Activated naive CD4-positive, alpha-beta T cell treated with anti-CD3 and anti-CD28 coated beads, Interleukin-2, amount 10 ng/mL, durations not matched to agents 7 days and 5 days (primary cell): ENCODE measurements at regions not wholly inside any gene's neighbourhood (a gene's known extent, or its start where the extent isn't known, plus 50 kb on each side); places are given as distances from the start of the nearest gene placed in this dataset.
"Not testable (repeated sequence)": the region's sequence is repeated elsewhere in the genome, so short reads cannot be mapped to it uniquely, and the experiment has no call there.

Source experiments
- CTCF ChIA-PET: fragments of 350-600 bp; sonication (Branson Sonifier 250); formaldehyde crosslinking; loops from one replicate; lab custom pipeline; 2021; ENCODE audit warnings: antibody characterized with exemption; lab: Charles Lee
- DNase-seq: peaks from one replicate; pipeline ENCODE4 v3.0.0-alpha.2; 2020
- H3K27ac Mint-ChIP-seq: one replicate; pipeline ENCODE4 v1.8.0; 2021; ENCODE audit warnings: mild to moderate bottlenecking, moderate library complexity, mixed read lengths
- H3K27me3 Mint-ChIP-seq: one replicate; pipeline ENCODE4 v1.8.0; 2021; ENCODE audit warnings: mild to moderate bottlenecking, mixed read lengths
- H3K36me3 Mint-ChIP-seq: one replicate; pipeline ENCODE4 v1.8.0; 2021; ENCODE audit warnings: mixed read lengths
- H3K4me1 Mint-ChIP-seq: one replicate; pipeline ENCODE4 v1.8.0; 2021; ENCODE audit warnings: mixed read lengths
- H3K4me3 Mint-ChIP-seq: one replicate; pipeline ENCODE4 v1.8.0; 2021; ENCODE audit warnings: mild to moderate bottlenecking, moderate library complexity, mixed read lengths
- H3K9me3 Mint-ChIP-seq: one replicate; pipeline ENCODE4 v1.8.0; 2021; ENCODE audit warnings: mixed read lengths

DNA sequence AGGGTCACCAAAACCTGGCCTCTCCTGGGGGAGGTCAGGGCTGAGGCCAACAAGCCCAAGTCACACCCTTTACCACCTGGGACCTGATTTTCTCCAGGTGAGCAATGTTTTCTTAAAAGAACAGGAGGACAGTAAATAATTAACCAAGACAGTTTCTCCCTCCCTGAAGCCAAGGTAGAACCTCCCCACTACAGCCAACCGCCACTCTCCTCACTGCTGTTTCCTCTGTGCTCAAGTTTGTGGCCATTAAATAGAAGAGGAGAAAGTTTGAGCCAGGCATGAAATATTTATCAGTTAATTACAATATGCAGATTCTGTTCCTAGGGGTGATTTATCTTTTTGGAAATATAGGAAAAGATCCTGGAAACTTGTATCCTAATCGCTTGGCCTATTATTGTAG lies 150.6 kb upstream of the ANKRD20A1 start:
- H3K4me3 Mint-ChIP-seq, DNase-seq, CTCF ChIA-PET: not testable (repeated sequence)

DNA sequence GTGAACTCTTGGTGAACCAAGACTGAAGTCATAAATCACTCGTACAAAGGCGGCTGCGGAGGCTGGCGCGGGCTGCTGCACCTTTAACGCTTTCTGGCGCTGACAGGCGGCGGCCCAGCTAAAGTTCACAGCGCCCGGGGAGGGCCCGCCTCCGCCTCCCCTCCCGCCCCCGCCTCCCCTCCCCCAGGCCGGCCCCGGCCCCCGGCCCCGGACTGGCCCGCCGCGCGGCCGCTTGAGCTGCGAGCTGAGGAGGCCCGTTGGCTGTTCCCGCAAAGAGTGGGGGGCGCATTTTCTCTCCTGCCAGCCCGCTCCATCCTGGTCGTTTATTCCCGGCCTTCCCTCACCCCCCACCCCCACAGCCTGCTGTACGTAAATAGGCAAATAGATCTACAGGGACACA lies 147.3 kb upstream of the ANKRD20A1 start:
- DNase-seq: peak; percentile 10
- CTCF ChIA-PET, H3K36me3 Mint-ChIP-seq, H3K27ac Mint-ChIP-seq, H3K4me3 Mint-ChIP-seq, H3K9me3 Mint-ChIP-seq, H3K27me3 Mint-ChIP-seq, H3K4me1 Mint-ChIP-seq: not testable (repeated sequence)

More for the DNA sequence above, 150.6 kb upstream of the ANKRD20A1 start:
- not testable (repeated sequence) for H3K4me1 Mint-ChIP-seq, H3K27me3 Mint-ChIP-seq, H3K27ac Mint-ChIP-seq, H3K9me3 Mint-ChIP-seq, H3K36me3 Mint-ChIP-seq

DNA sequence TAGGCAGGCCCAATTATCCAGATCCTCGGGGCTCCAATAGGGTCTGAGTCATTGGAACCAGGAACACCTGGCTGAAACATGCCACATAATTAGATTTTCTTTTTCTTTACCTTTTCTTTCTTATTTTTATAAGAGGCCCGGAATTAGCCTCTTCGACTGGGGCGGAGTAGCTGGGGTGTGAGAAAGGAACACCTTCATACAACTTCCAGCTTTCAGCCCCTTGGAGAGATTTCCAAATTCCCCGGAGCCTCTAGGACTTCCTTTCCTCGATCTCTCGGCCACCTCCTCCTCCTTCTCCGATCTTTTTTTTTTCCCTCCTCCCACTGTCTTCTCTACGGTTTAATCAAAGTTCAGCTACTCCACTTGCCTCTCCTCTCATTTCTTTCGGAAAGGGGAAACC lies 146.8 kb upstream of the ANKRD20A1 start:
- H3K27ac Mint-ChIP-seq, H3K27me3 Mint-ChIP-seq, CTCF ChIA-PET, H3K36me3 Mint-ChIP-seq, H3K4me3 Mint-ChIP-seq, H3K4me1 Mint-ChIP-seq, H3K9me3 Mint-ChIP-seq, DNase-seq: not testable (repeated sequence)

DNA sequence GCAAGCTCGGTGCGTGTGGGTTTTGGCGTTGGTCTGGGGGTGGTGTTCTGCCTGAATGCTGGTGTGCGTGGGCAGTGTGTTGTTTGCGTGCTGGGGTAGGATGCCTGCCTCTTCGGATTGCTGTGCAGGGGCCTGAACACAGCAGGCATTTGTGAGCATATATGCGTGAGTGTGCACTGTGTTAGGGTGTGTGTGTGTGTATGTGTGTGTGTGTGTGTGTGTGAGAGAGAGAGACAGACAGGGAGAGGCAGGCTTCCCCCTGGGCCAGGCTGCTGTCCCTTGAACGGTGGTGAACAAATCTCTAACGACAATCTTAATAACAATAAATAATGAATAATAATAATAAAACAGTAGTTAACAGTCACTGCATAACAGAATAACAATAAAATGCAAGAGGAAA lies 145.8 kb upstream of the ANKRD20A1 start:
- DNase-seq: peak; percentile 22
- CTCF ChIA-PET, H3K4me1 Mint-ChIP-seq, H3K9me3 Mint-ChIP-seq, H3K36me3 Mint-ChIP-seq, H3K27me3 Mint-ChIP-seq: not testable (repeated sequence)
- Mint-ChIP-seq H3K4me3 (peak overlapping the region; percentile 37), H3K27ac (peak overlapping the region; percentile 76)

DNA sequence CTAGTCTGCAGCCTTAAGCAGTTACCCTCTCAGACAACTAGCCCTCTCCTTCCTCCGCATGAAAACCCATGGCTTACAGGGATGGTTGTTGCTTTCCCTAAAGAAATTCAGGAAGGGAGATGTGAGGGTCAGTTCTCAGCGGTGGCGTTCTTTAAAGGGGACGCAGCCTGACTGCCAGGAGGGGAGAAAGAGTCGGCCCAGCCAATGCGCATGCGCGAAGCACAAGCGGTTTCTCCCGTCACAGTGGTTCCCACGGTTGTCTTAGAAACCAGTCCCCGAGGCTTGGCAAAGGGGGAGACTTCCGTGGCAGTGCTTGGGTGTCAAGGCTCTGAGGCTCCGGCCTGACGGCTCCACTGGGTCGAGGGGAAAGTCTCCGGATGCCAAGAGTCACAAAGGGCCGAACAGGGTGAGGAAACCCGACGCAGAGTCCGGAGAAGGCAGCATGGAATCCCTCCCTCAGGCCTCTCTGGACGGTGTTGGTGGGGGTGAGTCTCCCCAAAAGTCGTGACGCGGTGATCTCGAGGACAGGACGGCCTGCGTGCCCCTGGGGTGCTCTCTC lies 140.8 kb upstream of the ANKRD20A1 start:
- H3K27ac Mint-ChIP-seq, H3K36me3 Mint-ChIP-seq, CTCF ChIA-PET, H3K4me3 Mint-ChIP-seq, H3K4me1 Mint-ChIP-seq, H3K27me3 Mint-ChIP-seq, H3K9me3 Mint-ChIP-seq: not testable (repeated sequence)
- DNase-seq: peak; percentile 63

DNA sequence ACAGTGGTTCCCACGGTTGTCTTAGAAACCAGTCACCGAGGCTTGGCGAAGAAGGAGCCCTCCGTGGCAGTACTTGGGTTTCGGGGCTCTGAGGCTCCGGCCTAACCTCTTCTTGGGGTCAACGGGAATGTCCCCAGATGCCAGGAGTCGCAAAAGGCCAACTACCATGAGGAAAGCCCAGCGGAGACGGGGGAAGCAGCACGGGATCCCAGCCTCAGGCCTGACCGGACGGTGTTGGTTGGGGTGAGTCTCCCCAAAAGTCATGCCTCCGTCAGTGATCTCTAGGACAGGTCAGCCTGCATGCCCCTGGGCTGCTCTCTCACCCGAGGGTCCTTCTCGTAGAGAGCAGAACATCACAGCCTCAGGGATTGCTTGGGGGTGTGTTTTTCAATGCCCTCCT lies 138.2 kb upstream of the ANKRD20A1 start:
- H3K9me3 Mint-ChIP-seq, H3K4me1 Mint-ChIP-seq, H3K36me3 Mint-ChIP-seq, H3K4me3 Mint-ChIP-seq, DNase-seq, H3K27me3 Mint-ChIP-seq, CTCF ChIA-PET, H3K27ac Mint-ChIP-seq: not testable (repeated sequence)

DNA sequence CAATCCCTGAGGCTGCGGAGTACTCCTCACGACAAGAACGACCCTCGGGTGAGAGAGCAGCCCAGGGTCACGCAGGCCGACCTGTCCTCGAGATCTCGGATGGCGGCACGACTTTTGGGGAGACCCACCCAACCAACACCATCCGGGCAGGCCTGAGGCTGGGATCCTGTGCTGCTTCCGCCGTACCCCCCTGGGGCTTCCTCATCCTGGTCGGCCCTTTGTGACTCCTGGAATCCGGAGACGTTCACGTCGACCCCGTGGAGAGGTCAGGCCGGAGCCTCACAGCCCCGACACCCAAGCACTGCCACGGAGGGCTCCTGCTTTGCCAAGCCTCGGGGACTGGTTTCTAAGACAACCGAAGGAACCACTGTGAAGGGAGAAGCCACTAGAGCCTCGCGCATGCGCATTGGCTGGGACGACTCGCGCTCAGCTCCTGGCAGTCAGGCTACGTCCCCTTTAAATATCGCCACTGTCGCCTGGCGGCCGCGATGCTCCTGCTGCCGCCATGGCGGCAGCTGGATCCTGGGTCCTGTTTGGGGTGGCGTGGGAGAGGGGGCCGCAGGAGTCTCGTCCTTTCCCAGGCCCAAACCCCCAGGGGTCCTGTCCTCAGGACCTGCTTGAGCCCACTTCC lies 136.2 kb upstream of the ANKRD20A1 start:
- H3K27me3 Mint-ChIP-seq, H3K4me1 Mint-ChIP-seq, H3K36me3 Mint-ChIP-seq, H3K9me3 Mint-ChIP-seq, DNase-seq, CTCF ChIA-PET, H3K4me3 Mint-ChIP-seq, H3K27ac Mint-ChIP-seq: not testable (repeated sequence)

DNA sequence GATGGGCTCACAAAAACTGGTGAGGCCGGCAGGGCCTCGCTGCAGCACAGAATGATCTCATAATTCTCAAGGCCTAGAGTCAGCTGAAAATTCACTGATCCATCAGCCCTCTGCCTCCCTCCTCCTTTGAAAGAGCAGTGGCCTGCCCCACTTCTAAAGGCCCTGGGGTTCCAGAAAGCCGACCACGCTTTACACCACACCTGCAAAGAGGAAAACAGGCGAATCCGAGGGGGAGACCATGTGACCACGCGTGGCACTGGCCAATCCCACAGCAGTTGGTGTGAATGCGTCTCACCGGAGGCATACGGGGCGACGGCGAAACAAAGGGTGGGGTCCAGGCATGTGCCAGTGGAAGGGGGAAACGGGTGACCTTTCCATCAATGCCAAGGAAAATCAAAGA lies 135.5 kb upstream of the ANKRD20A1 start:
- peak; percentile 42 for DNase-seq
- CTCF ChIA-PET, H3K9me3 Mint-ChIP-seq, H3K36me3 Mint-ChIP-seq, H3K27me3 Mint-ChIP-seq, H3K4me1 Mint-ChIP-seq: not testable (repeated sequence)
- peak overlapping the region; percentile 73 for H3K27ac Mint-ChIP-seq
- H3K4me3 Mint-ChIP-seq: peak overlapping the region; percentile 68

DNA sequence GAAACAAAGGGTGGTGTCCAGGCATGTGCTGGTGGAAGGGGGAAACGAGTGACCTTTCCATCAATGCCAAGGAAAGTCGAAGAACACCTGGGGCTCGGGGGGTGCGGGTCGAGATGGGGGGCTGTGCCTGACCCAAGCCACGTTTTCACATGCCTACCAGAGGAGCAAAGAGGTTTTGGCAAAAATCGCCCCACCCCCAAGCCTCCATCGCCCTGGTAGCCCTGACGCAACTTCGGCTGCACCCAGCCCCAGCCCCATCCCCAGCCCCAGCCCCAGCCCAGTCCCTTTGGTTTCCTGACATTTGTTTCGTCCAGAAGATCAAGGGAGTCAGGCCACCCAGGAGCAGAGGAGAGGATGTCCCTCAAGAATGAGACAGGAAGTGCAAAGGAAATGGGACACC lies 133.8 kb upstream of the ANKRD20A1 start:
- H3K27me3 Mint-ChIP-seq, H3K9me3 Mint-ChIP-seq, H3K27ac Mint-ChIP-seq, CTCF ChIA-PET, H3K36me3 Mint-ChIP-seq, H3K4me1 Mint-ChIP-seq: not testable (repeated sequence)
- H3K4me3 Mint-ChIP-seq: peak overlapping the region; percentile 38
- peak; percentile 54 for DNase-seq

DNA sequence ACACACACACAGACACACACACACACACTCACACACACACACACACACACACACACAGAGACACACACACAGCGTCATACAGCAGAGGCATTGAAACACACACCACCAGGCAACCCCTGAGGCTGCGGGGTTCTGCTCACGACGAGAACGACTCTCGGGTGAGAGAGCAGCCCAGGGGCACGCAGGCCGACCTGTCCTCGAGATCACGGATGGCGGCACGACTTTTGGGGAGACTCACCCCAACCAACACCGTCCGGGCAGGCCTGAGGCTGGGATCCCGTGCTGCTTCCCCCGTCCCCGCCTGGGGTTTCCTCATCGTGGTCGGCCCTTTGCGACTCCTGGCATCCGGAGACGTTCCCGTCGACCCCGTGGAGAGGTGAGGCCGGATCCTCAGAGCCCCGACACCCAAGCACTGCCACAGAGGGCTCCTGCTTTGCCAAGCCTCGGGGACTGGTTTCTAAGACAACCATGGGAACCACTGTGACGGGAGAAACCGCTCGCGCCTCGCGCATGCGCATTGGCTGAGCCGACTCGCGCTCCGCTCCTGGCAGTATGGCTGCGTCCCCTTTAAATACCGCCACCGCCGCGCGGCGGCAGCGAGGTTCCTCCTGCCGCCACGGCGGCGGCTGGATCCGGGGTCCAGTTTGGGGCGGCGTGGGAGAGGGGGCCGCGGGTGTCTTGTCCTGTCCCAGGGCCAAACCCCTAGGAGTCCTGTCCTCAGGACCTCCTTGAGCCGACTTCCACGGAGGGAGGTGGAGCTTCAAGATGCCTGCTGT lies 132.3 kb upstream of the ANKRD20A1 start:
- Mint-ChIP-seq H3K4me3 (peak overlapping the region; percentile 60), H3K27ac (peak overlapping the region; percentile 62)
- H3K27me3 Mint-ChIP-seq, H3K4me1 Mint-ChIP-seq, H3K9me3 Mint-ChIP-seq, CTCF ChIA-PET, H3K36me3 Mint-ChIP-seq: not testable (repeated sequence)
- DNase-seq: peak; percentile 42

DNA sequence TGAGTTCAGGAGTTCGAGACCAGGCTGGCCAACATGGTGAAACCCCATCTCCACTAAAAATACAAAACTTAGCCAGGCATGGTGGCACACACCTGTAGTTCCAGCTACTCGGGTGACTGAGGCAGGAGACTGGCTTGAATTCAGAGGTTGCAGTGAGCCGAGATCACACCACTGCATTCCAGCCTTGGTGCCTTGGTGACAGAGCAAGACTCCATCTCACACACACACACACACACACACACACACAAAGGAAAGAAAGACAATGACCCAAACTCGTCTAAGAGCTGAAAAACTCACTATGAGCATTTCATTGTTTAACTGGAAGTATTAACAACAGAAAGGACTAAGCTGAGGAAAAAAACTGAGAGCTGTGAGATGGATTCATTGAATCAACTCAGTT lies 95.6 kb upstream of the ANKRD20A1 start:
- H3K4me1 Mint-ChIP-seq, H3K27me3 Mint-ChIP-seq, H3K27ac Mint-ChIP-seq, DNase-seq, H3K4me3 Mint-ChIP-seq, H3K9me3 Mint-ChIP-seq, CTCF ChIA-PET, H3K36me3 Mint-ChIP-seq: not testable (repeated sequence)

DNA sequence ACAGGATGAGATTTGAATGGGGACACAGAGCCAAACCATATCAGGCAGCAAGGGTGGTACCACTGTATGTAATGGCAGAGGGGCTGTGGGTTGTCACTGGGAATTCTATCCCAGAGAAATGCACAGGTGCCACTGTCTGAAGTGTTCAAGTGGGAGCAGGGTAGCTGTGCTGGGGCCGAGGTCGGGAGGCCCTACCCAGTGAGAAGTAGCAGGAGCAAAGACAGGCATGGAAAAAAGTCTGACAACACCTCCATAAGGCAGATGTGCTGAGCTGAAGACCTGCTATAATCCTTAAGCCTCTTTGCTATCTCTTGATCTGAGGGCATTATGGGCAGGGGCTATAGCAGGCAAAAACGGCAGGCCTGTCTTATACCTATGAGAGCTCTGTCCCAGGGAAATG lies 86.9 kb upstream of the ANKRD20A1 start:
- H3K4me3 Mint-ChIP-seq, H3K9me3 Mint-ChIP-seq, H3K36me3 Mint-ChIP-seq: not testable (repeated sequence)

DNA sequence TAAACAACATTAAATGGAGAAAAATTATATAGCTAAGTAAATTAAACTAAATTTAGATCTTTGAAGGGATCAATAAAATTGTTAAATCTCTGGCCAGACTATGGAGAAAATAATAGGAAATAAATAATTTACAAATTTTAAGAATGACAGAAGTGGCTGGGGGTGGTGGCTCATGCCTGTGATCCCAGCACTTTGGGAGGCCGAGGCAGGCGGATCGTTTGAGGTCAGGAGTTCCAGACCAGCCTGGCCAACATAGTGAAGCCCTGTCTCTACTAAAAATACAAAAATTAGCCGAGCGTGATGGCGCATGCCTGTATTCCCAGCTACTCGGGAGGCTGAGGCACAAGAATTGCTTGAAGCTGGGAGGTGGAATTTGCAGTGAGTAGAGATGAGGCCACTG lies 58.6 kb upstream of the ANKRD20A1 start:
- H3K4me1 Mint-ChIP-seq, H3K27me3 Mint-ChIP-seq, H3K36me3 Mint-ChIP-seq, H3K27ac Mint-ChIP-seq, CTCF ChIA-PET, H3K4me3 Mint-ChIP-seq, DNase-seq, H3K9me3 Mint-ChIP-seq: not testable (repeated sequence)

More for the DNA sequence above, 86.9 kb upstream of the ANKRD20A1 start:
- CTCF ChIA-PET, DNase-seq, H3K27ac Mint-ChIP-seq, H3K4me1 Mint-ChIP-seq, H3K27me3 Mint-ChIP-seq: not testable (repeated sequence)
